ACC112 (cell line): ENCODE measurements at regions not wholly inside any gene's neighbourhood (a gene's known extent, or its start where the extent isn't known, plus 50 kb on each side); places are given as distances from the start of the nearest gene placed in this dataset.
"Not testable (repeated sequence)": the region's sequence is repeated elsewhere in the genome, so short reads cannot be mapped to it uniquely, and the experiment has no call there.

ENCODE experiments used
- H2AFZ ChIP-seq: fragments of 200-600 bp; sonication (generic); one replicate; pipeline ENCODE4 v1.6.0; 2017; ENCODE audit warnings: antibody characterized with exemption, low read length; ENCODE audit not compliant: unreplicated experiment
- H3K27ac ChIP-seq: fragments of 200-600 bp; sonication (generic); 2 replicates; pipeline ENCODE4 v1.5.1; 2014; ENCODE audit warnings: low read depth, mild to moderate bottlenecking, antibody characterized with exemption, low read length, moderate library complexity
- H3K27me3 ChIP-seq: fragments of 200-600 bp; sonication (generic); 2 replicates; pipeline ENCODE4 v1.6.1; 2014; ENCODE audit warnings: mild to moderate bottlenecking, antibody characterized with exemption, low read length, moderate library complexity, mixed read lengths; ENCODE audit not compliant: insufficient read depth
- H3K36me3 ChIP-seq: fragments of 200-600 bp; sonication (generic); 2 replicates; pipeline ENCODE4 v1.6.1; 2016; ENCODE audit warnings: mild to moderate bottlenecking, antibody characterized with exemption, low read length, moderate library complexity, mixed read lengths; ENCODE audit not compliant: insufficient read depth
- H3K4me1 ChIP-seq: fragments of 200-600 bp; sonication (generic); one replicate; pipeline ENCODE4 v1.6.1; 2016; ENCODE audit warnings: low read length, mixed read lengths; ENCODE audit not compliant: insufficient read depth, unreplicated experiment, control insufficient read depth
- H3K4me3 ChIP-seq: fragments of 200-600 bp; sonication (generic); 2 replicates; pipeline ENCODE4 v1.5.1; 2014; ENCODE audit warnings: mild to moderate bottlenecking, low read depth, low read length
- H3K79me2 ChIP-seq: fragments of 200-600 bp; sonication (generic); one replicate; pipeline ENCODE4 v1.6.0; 2016; ENCODE audit warnings: low read length; ENCODE audit not compliant: control insufficient read depth, unreplicated experiment, insufficient read depth

GRCh38 chr5:20335978-20336377 is 348.0 kb upstream of the CDH18 start:
- Histone ChIP-seq H2AFZ (no peak overlapping the region), H3K4me1 (no peaks in the 10 kb centered on the region), H3K36me3 (no peaks in the 10 kb centered on the region), H3K79me2 (no peaks in the 10 kb centered on the region), H3K27me3 (peaks cover 34% of the 10 kb centered on the region), H3K27ac (no peak overlapping the region), H3K4me3 (no peak overlapping the region)

GRCh38 chr5:20331826-20332225 is 343.8 kb upstream of the CDH18 start:
- H3K4me3 ChIP-seq: no peak overlapping the region
- no peaks in the 10 kb centered on the region for H3K79me2 ChIP-seq
- H3K27ac ChIP-seq: no peak overlapping the region

GRCh38 chr5:20323323-20323722 is 335.3 kb upstream of the CDH18 start:
- H3K4me1 ChIP-seq: no peaks in the 10 kb centered on the region

More at GRCh38 chr5:20331826-20332225, 343.8 kb upstream of the CDH18 start:
- H3K36me3 ChIP-seq: no peaks in the 10 kb centered on the region
- H3K4me1 ChIP-seq: no peaks in the 10 kb centered on the region
- no peak overlapping the region for H2AFZ ChIP-seq
- H3K27me3 ChIP-seq: no peaks in the 10 kb centered on the region

GRCh38 chr5:20307391-20307790 is 319.4 kb upstream of the CDH18 start:
- Histone ChIP-seq H3K4me3 (no peak overlapping the region), H3K27ac (no peak overlapping the region), H3K79me2 (no peaks in the 10 kb centered on the region), H3K27me3 (no peaks in the 10 kb centered on the region), H2AFZ (no peak overlapping the region), H3K36me3 (no peaks in the 10 kb centered on the region), H3K4me1 (no peaks in the 10 kb centered on the region)

More at GRCh38 chr5:20323323-20323722, 335.3 kb upstream of the CDH18 start:
- Histone ChIP-seq H3K79me2 (no peaks in the 10 kb centered on the region), H3K27ac (no peak overlapping the region), H3K4me3 (no peak overlapping the region), H2AFZ (no peak overlapping the region), H3K27me3 (no peaks in the 10 kb centered on the region), H3K36me3 (no peaks in the 10 kb centered on the region)

GRCh38 chr5:20305463-20305862 is 317.5 kb upstream of the CDH18 start:
- H3K79me2 ChIP-seq: no peaks in the 10 kb centered on the region
- no peaks in the 10 kb centered on the region for H3K4me1 ChIP-seq
- no peak overlapping the region for H2AFZ ChIP-seq
- no peak overlapping the region for H3K4me3 ChIP-seq
- H3K36me3 ChIP-seq: no peaks in the 10 kb centered on the region
- no peak overlapping the region for H3K27ac ChIP-seq
- H3K27me3 ChIP-seq: no peaks in the 10 kb centered on the region

GRCh38 chr5:20304570-20304969 is 316.6 kb upstream of the CDH18 start:
- not testable (repeated sequence) for H3K4me3 ChIP-seq, H3K27me3 ChIP-seq, H3K27ac ChIP-seq, H3K36me3 ChIP-seq, H3K4me1 ChIP-seq, H3K79me2 ChIP-seq, H2AFZ ChIP-seq

GRCh38 chr5:20300110-20300509 is 312.1 kb upstream of the CDH18 start:
- Histone ChIP-seq H3K36me3 (no peaks in the 10 kb centered on the region), H3K27ac (no peak overlapping the region), H2AFZ (no peak overlapping the region), H3K79me2 (no peaks in the 10 kb centered on the region), H3K4me1 (no peaks in the 10 kb centered on the region), H3K4me3 (no peak overlapping the region), H3K27me3 (no peaks in the 10 kb centered on the region)

- no peak overlapping the region for H3K27ac ChIP-seq
- no peaks in the 10 kb centered on the region for H3K79me2 ChIP-seq
- no peaks in the 10 kb centered on the region for H3K36me3 ChIP-seq
- no peaks in the 10 kb centered on the region for H3K27me3 ChIP-seq
- H3K4me3 ChIP-seq: no peak overlapping the region
- H3K4me1 ChIP-seq: peaks cover 3% of the 10 kb centered on the region
- no peak overlapping the region for H2AFZ ChIP-seq
Measured at GRCh38 chr5:20294696-20295095, 306.7 kb upstream of the CDH18 start.

GRCh38 chr5:20291766-20292165 is 303.8 kb upstream of the CDH18 start:
- H3K79me2 ChIP-seq: no peaks in the 10 kb centered on the region
- no peak overlapping the region for H2AFZ ChIP-seq
- H3K4me1 ChIP-seq: peaks cover 16% of the 10 kb centered on the region
- no peaks in the 10 kb centered on the region for H3K36me3 ChIP-seq
- H3K4me3 ChIP-seq: no peak overlapping the region
- H3K27me3 ChIP-seq: no peaks in the 10 kb centered on the region
- no peak overlapping the region for H3K27ac ChIP-seq

- no peak overlapping the region for H3K4me3 ChIP-seq
- no peaks in the 10 kb centered on the region for H3K79me2 ChIP-seq
- no peaks in the 10 kb centered on the region for H3K36me3 ChIP-seq
- H2AFZ ChIP-seq: no peak overlapping the region
- H3K27ac ChIP-seq: no peak overlapping the region; the same call in 1 of the 2 replicates
- H3K4me1 ChIP-seq: peaks cover 22% of the 10 kb centered on the region
- H3K27me3 ChIP-seq: no peaks in the 10 kb centered on the region
Measured at GRCh38 chr5:20287640-20288039, 299.6 kb upstream of the CDH18 start.

- Histone ChIP-seq H3K79me2 (no peaks in the 10 kb centered on the region), H3K36me3 (no peaks in the 10 kb centered on the region), H3K27me3 (no peaks in the 10 kb centered on the region), H3K4me1 (peaks cover 22% of the 10 kb centered on the region), H3K27ac (peak overlapping the region; percentile 65), H2AFZ (no peak overlapping the region), H3K4me3 (no peak overlapping the region)
Measured at GRCh38 chr5:20286512-20286911, 298.5 kb upstream of the CDH18 start.

GRCh38 chr5:20276959-20277263 is 288.9 kb upstream of the CDH18 start:
- Histone ChIP-seq H3K27me3 (no peaks in the 10 kb centered on the region), H3K27ac (peak overlapping the region; percentile 75), H3K4me3 (no peak overlapping the region), H3K79me2 (no peaks in the 10 kb centered on the region), H3K36me3 (no peaks in the 10 kb centered on the region), H3K4me1 (peaks cover 13% of the 10 kb centered on the region), H2AFZ (peak overlapping the region; percentile 52)
